KOPT-K1 (cell line): ENCODE measurements at regions not wholly inside any gene's neighbourhood (a gene's known extent, or its start where the extent isn't known, plus 50 kb on each side); places are given as distances from the start of the nearest gene placed in this dataset.
"Not testable (repeated sequence)": the region's sequence is repeated elsewhere in the genome, so short reads cannot be mapped to it uniquely, and the experiment has no call there.

Experiments used
- H3K27ac ChIP-seq: fragments of 200-600 bp; sonication (generic); 2 replicates; pipeline ENCODE4 v1.5.1; 2016; ENCODE audit warnings: antibody characterized with exemption, mild to moderate bottlenecking, low read depth, low read length; ENCODE audit not compliant: poor library complexity, severe bottlenecking
- H3K36me3 ChIP-seq: fragments of 200-600 bp; sonication (generic); 2 replicates; pipeline ENCODE4 v1.5.1; 2017; ENCODE audit warnings: antibody characterized with exemption, mild to moderate bottlenecking, low read length, moderate library complexity; ENCODE audit not compliant: insufficient read depth
- H3K9me3 ChIP-seq: fragments of 200-600 bp; sonication (generic); 2 replicates; pipeline ENCODE4 v1.5.1; 2017; ENCODE audit warnings: antibody characterized with exemption, low read length, mild to moderate bottlenecking; ENCODE audit not compliant: insufficient read depth, poor library complexity, severe bottlenecking

DNA sequence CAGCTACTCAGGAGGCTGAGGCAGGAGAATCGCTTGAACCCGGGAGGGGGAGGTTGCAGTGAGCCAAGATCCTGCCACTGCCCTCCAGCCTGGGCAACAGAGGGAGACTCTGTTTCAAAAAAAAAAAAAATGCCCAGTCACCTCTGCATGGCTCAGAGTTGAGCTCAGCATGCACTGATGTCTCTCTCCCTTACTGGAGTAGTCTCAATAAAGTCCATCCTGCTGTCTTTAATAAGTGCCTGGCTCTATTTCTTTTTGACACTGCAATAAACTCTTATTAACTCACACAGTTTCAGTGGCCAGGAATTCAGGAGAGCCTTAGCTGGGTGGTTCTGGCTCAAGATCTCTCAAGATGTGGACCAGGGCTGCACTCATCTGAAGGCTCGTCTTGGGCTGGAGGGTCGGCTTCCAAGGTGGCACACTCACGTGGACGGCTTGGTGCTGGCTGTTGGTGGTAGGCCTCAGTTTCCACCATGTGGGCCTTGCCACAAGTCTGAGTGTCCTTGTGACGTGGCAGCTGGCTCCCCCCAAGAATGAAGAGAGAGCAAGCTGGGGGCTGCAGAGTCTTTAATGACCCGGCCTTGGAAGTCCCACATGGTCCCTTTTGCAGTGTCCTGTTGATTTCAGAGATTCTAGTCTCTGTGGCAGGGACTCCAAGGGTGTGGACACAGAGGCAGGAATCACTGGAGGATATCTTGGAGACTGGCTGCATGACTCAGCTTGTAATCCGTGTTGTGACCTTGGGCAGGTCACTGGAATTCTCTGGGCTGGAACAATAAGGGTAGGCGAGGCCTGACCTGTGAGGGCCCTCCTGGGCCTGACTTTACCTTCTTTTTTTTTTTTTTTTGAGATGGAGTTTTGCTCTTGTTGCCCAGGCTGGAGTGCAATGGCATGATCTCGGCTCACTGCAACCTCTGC is 85.9 kb upstream of the KMT2C start:
- Histone ChIP-seq H3K36me3 (no peaks in the 10 kb centered on the region), H3K27ac (no peak overlapping the region), H3K9me3 (peaks cover 17% of the 10 kb centered on the region)

DNA sequence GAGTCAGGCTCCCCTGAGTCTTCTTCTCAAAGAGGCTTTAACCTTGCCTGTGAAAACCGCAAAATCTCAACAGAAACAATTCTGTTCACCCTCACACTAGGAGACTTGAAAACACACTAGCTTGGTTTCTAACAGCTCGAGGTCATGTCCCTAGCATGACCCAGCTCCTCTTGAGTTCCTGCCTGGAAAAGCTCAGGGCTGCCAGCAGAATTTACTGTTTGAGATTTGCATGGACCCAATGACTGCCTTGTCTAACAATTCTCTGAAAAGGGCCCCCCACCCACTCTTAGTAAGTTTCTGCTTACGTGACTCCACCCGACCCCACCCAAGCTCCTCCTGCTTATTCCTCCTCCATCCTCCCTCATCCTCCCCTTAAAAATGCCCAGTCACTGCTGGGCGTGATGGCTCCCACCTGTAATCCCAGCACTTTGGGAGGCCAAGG is 85.1 kb upstream of the KMT2C start:
- Histone ChIP-seq H3K36me3 (no peaks in the 10 kb centered on the region), H3K9me3 (peaks cover 17% of the 10 kb centered on the region), H3K27ac (no peak overlapping the region)

- Histone ChIP-seq H3K27ac (no peak overlapping the region), H3K9me3 (peaks cover 20% of the 10 kb centered on the region)
These were observed 83.5 kb upstream of the KMT2C start for GRCh38 chr7:152519290-152519689.

GRCh38 chr7:152516216-152516615 is 80.4 kb upstream of the KMT2C start:
- Histone ChIP-seq H3K36me3 (no peaks in the 10 kb centered on the region), H3K9me3 (peaks cover 20% of the 10 kb centered on the region), H3K27ac (no peak overlapping the region)

More at GRCh38 chr7:152519290-152519689, 83.5 kb upstream of the KMT2C start:
- no peaks in the 10 kb centered on the region for H3K36me3 ChIP-seq

DNA sequence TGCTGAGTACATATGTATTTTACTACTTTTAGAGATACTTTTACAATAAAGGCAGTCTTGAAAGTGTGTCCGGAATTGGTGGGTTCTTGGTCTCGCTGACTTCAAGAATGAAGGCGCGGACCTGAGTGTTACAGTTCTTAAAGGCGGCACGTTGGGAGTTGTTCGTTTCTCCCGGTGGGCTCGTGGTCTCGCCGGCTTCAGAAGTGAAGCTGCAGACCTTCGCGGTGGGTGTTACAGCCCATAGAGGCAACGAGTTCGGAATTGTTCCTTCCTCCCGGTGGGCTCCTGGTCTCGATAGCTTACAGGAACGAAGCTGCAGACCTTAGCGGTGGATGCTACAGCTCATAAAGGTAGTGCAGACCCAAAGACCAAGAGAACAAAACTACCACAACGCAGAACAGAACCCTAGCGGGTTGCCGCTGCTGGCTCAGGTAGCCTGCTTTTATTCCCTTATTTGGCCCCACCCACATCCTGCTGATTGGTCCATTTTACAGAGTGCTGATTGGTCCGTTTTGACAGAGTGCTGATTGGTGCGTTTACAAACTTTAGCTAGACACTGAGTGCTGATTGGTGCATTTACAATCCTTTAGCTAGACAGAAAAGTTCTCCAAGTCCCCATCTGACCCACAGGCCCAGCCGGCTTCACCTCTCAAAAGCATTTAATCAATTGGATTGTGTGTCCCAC is 79.6 kb upstream of the KMT2C start:
- not testable (repeated sequence) for H3K27ac ChIP-seq, H3K36me3 ChIP-seq
- H3K9me3 ChIP-seq, result peaks cover 20% of the 10 kb centered on the region

DNA sequence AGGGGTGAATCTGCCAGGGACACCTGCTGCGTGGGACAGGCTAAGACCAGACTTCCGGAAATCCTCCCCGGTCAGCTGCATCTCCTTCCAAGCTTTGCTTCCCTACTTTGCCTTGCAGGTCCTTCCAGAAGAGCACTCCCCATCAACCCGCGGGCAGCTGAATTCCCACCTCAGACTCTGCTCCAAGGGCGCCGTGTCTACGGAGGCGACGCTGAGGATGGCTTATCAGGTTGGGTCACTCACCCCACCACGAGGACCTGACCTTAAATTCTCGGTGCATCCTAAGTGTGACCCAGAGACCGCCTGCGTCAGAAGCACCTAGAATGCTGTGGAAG is 78.9 kb upstream of the KMT2C start:
- H3K27ac ChIP-seq, result no peak overlapping the region
- H3K36me3 ChIP-seq, result no peaks in the 10 kb centered on the region

GRCh38 chr7:152513861-152514770 is 78.3 kb upstream of the KMT2C start:
- no peak overlapping the region for H3K27ac ChIP-seq
- peaks cover 8% of the 10 kb centered on the region for H3K9me3 ChIP-seq
- H3K36me3 ChIP-seq, result no peaks in the 10 kb centered on the region

More for the DNA sequence above, 78.9 kb upstream of the KMT2C start:
- H3K9me3 ChIP-seq, result peaks cover 14% of the 10 kb centered on the region

DNA sequence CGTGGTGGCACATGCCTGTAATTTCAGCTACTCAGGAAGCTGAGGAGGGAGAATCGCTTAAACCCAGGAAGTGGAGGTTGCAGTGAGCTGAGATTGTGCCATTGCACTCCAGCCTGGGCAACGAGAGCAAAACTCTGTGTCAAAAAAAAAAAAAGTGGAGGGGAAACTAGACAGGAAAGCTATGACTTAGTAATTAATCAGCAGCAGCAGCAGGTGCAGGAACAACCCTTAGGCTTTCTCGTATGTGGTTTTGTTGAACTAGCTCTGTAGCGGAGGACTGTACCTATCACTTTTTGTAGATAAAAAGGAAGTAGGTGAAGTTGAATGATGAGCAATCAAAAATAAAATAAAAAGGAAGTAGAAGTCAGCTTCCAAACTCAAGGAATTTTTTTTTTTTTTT is 76.9 kb upstream of the KMT2C start:
- Histone ChIP-seq H3K36me3 (no peaks in the 10 kb centered on the region), H3K9me3 (peaks cover 3% of the 10 kb centered on the region), H3K27ac (no peak overlapping the region)

DNA sequence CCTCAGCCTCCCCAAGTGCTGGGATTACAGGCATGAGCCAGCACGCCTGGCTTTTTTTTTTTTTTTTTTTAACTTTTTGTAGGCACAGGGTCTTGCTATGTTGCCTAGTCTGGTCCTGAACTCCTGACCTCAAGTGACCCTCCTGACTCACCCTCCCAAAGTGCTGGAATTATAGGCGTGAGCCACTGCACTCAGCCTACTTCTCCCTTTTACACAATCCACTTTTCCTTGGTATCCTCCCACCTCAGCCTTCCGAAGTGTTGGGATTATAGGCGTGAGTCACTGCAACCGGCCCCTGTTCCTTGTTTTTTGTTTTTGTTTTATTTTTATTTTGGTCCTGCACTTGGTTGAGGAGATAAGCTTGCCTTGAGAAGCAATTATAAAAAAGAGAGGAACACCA is 75.9 kb upstream of the KMT2C start:
- Histone ChIP-seq H3K36me3 (no peaks in the 10 kb centered on the region), H3K9me3 (peaks cover 3% of the 10 kb centered on the region), H3K27ac (no peak overlapping the region)

- Histone ChIP-seq H3K36me3 (no peaks in the 10 kb centered on the region), H3K27ac (no peak overlapping the region), H3K9me3 (no peaks in the 10 kb centered on the region)
These were observed 72.9 kb upstream of the KMT2C start for GRCh38 chr7:152508701-152509100.

DNA sequence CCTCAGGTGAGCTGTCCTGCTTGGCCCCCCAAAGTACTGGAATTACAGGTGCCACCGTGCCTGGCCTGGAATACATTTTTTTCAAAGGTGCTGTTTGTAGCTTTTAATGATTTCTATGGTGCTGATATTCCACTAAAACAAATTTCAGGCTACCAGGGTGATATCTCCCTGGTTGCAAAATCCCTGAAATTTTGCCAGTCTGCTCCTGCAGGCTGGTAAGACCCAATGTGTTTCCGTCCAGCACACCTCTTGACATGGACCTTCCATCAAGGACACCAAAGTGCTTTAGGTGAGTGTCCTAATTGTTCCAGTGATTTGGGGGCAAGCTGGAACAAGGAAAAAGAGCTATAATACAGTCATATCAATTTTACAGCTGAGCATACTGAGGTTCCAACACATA is 69.8 kb upstream of the KMT2C start:
- H3K9me3 ChIP-seq, result no peaks in the 10 kb centered on the region
- no peaks in the 10 kb centered on the region for H3K36me3 ChIP-seq
- no peak overlapping the region for H3K27ac ChIP-seq

- no peaks in the 10 kb centered on the region for H3K36me3 ChIP-seq
- H3K9me3 ChIP-seq, result no peaks in the 10 kb centered on the region
These were observed 69.0 kb upstream of the KMT2C start for GRCh38 chr7:152504816-152505215.

GRCh38 chr7:152504367-152504766 is 68.6 kb upstream of the KMT2C start:
- no peaks in the 10 kb centered on the region for H3K36me3 ChIP-seq
- no peak overlapping the region for H3K27ac ChIP-seq
- no peaks in the 10 kb centered on the region for H3K9me3 ChIP-seq

More at GRCh38 chr7:152504816-152505215, 69.0 kb upstream of the KMT2C start:
- H3K27ac ChIP-seq, result no peak overlapping the region

DNA sequence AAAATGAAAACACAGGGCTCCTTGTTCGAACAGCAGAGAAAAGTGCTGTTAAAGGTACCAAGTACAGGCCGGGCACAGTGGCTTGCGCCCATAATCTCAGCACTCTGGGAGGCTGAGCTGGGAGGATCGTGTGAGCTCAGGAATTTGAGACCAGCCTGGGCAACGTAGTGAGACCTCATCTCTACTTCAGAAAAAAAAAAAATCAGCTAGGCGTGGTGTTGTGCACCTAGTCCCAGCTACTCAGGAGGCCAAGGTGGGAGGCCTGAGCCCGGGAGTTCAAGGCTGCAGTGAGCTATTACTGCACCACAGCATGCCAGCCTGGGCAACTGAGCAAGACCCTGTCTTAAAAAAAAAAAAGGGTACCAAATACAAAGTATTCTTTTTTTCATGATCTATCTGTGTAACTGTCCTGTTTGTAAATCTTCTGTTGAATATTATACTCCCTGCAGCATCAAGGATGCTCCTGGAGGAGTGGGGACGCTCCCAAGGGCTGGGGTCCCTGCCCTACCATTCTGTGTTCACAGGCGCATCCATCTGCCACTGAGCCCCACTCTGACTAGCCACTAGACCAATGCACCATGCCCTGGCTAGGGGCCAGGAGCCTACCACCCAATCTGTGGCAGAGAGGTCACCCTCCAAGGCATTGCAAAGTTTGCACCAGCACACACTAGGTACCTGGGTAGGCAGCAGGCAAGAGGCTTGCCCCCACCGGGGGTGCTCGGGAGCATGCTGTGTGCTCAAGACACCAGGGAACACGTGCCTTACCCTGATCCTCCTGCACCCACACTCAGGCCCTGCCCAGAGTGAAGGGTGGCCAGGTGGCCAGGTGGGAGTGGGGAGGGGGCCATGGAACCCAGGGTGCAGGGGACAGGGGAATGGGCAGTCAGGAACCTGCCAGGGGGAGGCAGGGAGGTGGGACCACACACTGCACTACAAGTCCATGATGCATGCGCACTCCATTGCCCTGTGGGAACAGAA is 67.3 kb upstream of the KMT2C start:
- Histone ChIP-seq H3K27ac (no peak overlapping the region), H3K9me3 (no peaks in the 10 kb centered on the region)

More for the DNA sequence above, 67.3 kb upstream of the KMT2C start:
- H3K36me3 ChIP-seq, result no peaks in the 10 kb centered on the region
